CD8-positive, alpha-beta memory T cell (primary cell): ENCODE measurements at regions not wholly inside any gene's neighbourhood (a gene's known extent, or its start where the extent isn't known, plus 50 kb on each side); places are given as distances from the start of the nearest gene placed in this dataset.
"Not testable (repeated sequence)": the region's sequence is repeated elsewhere in the genome, so short reads cannot be mapped to it uniquely, and the experiment has no call there.

Source experiments
- CTCF ChIA-PET: fragments of 350-600 bp; sonication (Branson Sonifier 250); formaldehyde crosslinking; loops from one replicate; lab custom pipeline; 2021; ENCODE audit warnings: antibody characterized with exemption; lab: Charles Lee
- POLR2A ChIA-PET: fragments of 350-600 bp; sonication (Branson Sonifier 250); formaldehyde crosslinking; loops from one replicate; lab custom pipeline; 2021; ENCODE audit warnings: antibody characterized with exemption; lab: Charles Lee
- DNase-seq, 5 donors: peaks; one replicate each; pipeline versions ENCODE4 v3.0.0 to v3.0.0-alpha.2; 2020 to 2022; ENCODE audit warnings: mixed read lengths in 1 of 5
- H3K27ac ChIP-seq: one replicate; pipeline ENCODE4 v1.7.0; 2013; ENCODE audit warnings: low read depth, mild to moderate bottlenecking, low read length, moderate library complexity
- H3K27me3 ChIP-seq: 2 replicates; pipeline ENCODE4 v1.7.0; 2013; ENCODE audit warnings: low read length, mild to moderate bottlenecking; ENCODE audit not compliant: insufficient read depth, poor library complexity, severe bottlenecking
- H3K36me3 ChIP-seq: 2 replicates; pipeline ENCODE4 v1.7.0; 2013; ENCODE audit warnings: mild to moderate bottlenecking, low read length, moderate library complexity; ENCODE audit not compliant: insufficient read depth
- H3K4me1 ChIP-seq: 2 replicates; pipeline ENCODE4 v1.7.0; 2013; ENCODE audit warnings: mild to moderate bottlenecking, low read length, moderate library complexity; ENCODE audit not compliant: insufficient read depth
- H3K4me3 ChIP-seq: 2 replicates; pipeline ENCODE4 v1.7.0; 2013; ENCODE audit warnings: mild to moderate bottlenecking, low read length
- H3K9me3 ChIP-seq: 2 replicates; pipeline ENCODE4 v1.7.0; 2013; ENCODE audit warnings: mild to moderate bottlenecking, low read length
- H3K27ac Mint-ChIP-seq, 8 donors: one replicate each; pipeline ENCODE4 v1.8.0; 2020 to 2021; ENCODE audit warnings: mixed read lengths in 8 of 8, mild to moderate bottlenecking in 6 of 8, inconsistent platforms in 3 of 8, moderate library complexity in 3 of 8
- H3K27me3 Mint-ChIP-seq, 2 donors: one replicate each; pipeline ENCODE4 v1.8.0; 2020 to 2021; ENCODE audit warnings: mixed read lengths in 2 of 2, mild to moderate bottlenecking in 1 of 2, moderate library complexity in 1 of 2
- H3K36me3 Mint-ChIP-seq, 3 donors: one replicate each; pipeline ENCODE4 v1.8.0; 2020 to 2021; ENCODE audit warnings: mixed read lengths in 3 of 3, inconsistent platforms in 1 of 3, mild to moderate bottlenecking in 1 of 3
- H3K4me1 Mint-ChIP-seq, 3 donors: one replicate each; pipeline ENCODE4 v1.8.0; 2020 to 2021; ENCODE audit warnings: mixed read lengths in 3 of 3, inconsistent platforms in 1 of 3, mild to moderate bottlenecking in 1 of 3
- H3K4me3 Mint-ChIP-seq, 7 donors: one replicate each; pipeline ENCODE4 v1.8.0; 2020 to 2021; ENCODE audit warnings: mixed read lengths in 7 of 7, mild to moderate bottlenecking in 6 of 7, moderate library complexity in 4 of 7, inconsistent platforms in 2 of 7
- H3K9me3 Mint-ChIP-seq, 5 donors: one replicate each; pipeline ENCODE4 v1.8.0; 2020 to 2022; ENCODE audit warnings: mixed read lengths in 5 of 5, mild to moderate bottlenecking in 3 of 5, moderate library complexity in 2 of 5, inconsistent platforms in 1 of 5

DNA sequence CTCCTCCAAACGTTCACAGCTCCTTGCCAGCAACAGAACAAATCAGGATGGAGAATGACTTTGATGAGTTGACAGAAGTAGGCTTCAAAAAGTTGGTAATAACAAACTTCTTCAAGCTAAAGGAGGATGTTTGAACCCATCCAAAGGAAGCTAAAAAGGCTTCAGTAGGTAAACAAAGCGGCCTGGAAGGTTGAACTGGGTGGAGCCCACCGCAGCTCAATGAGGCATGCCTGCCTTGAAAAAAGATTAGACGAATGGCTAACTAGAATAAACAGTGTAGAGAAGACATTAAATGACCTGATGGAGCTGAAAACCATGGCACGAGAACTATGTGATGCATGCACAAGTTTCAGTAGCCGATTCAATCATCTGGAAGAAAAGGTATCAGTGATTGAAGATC lies 1369.0 kb upstream of the SORCS1 start:
- H3K4me1 Mint-ChIP-seq, H3K4me1 ChIP-seq, H3K4me3 Mint-ChIP-seq, H3K27me3 Mint-ChIP-seq, H3K9me3 ChIP-seq, H3K27me3 ChIP-seq, H3K27ac ChIP-seq, H3K36me3 Mint-ChIP-seq, DNase-seq, H3K36me3 ChIP-seq, H3K27ac Mint-ChIP-seq, POLR2A ChIA-PET, CTCF ChIA-PET, H3K4me3 ChIP-seq: not testable (repeated sequence)
- peaks cover 14 to 31% (median 21%) of the 10 kb centered on the region in 5 donors for H3K9me3 Mint-ChIP-seq

- Mint-ChIP-seq H3K9me3 (peaks cover 16 to 34% (median 20%) of the 10 kb centered on the region in 5 donors), H3K27me3 (no peaks in the 10 kb centered on the region), H3K36me3 (no peaks in the 10 kb centered on the region), H3K27ac (no peak overlapping the region), H3K4me1 (no peaks in the 10 kb centered on the region), H3K4me3 (no peak overlapping the region)
- DNase-seq, result no peak
- H3K36me3 ChIP-seq, result no peaks in the 10 kb centered on the region
- H3K27me3 ChIP-seq, result no peaks in the 10 kb centered on the region
- no peak overlapping the region for H3K4me3 ChIP-seq
- no peaks in the 10 kb centered on the region for H3K4me1 ChIP-seq
- CTCF ChIA-PET, result no interaction called here
- no peak overlapping the region for H3K27ac ChIP-seq
- H3K9me3 ChIP-seq, result peaks cover 3% of the 10 kb centered on the region
- POLR2A ChIA-PET, result no interaction called here
Measured at GRCh38 chr10:108523016-108523800, 1358.7 kb upstream of the SORCS1 start.

DNA sequence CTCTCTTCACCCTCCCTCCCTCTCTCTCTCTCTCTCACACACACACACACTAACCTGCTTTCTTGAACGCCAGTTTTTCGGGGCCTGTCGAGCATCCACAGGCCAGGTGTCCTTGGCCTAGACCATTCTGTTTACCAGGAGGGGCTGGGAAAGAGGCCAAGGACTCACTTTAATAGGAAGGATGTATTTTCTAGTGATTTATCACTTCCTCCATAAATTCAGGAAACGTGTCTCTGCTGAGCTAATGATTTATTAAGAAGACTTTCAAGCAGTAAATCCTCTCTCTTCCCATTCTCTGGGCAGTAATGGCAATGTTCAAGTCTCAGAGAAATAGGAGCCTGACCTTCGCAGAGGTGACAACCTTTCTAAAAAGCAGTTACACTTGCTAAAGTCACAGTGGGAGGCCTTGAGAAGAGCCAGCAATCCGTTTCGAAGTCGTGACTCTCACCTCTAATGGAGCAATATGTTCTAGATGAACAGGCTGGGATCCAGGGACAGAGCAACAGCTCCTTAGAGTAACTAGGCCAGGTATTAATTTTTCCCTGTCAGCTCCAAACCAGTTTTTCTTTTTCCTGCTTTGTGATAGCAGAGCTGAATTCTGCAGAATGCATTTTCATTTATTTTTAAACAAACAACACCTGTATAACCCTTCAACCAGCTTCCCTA lies 1357.5 kb upstream of the SORCS1 start:
- Mint-ChIP-seq H3K4me3 (no peak overlapping the region), H3K36me3 (no peaks in the 10 kb centered on the region), H3K4me1 (no peaks in the 10 kb centered on the region), H3K9me3 (peaks cover 18 to 31% (median 21%) of the 10 kb centered on the region in 5 donors), H3K27ac (no peak overlapping the region), H3K27me3 (no peaks in the 10 kb centered on the region)
- Histone ChIP-seq H3K27ac (no peak overlapping the region), H3K4me3 (no peak overlapping the region), H3K4me1 (no peaks in the 10 kb centered on the region), H3K27me3 (no peaks in the 10 kb centered on the region), H3K9me3 (peaks cover 3% of the 10 kb centered on the region), H3K36me3 (no peaks in the 10 kb centered on the region)
- no peak for DNase-seq
- POLR2A ChIA-PET, result no interaction called here
- CTCF ChIA-PET, result no interaction called here

DNA sequence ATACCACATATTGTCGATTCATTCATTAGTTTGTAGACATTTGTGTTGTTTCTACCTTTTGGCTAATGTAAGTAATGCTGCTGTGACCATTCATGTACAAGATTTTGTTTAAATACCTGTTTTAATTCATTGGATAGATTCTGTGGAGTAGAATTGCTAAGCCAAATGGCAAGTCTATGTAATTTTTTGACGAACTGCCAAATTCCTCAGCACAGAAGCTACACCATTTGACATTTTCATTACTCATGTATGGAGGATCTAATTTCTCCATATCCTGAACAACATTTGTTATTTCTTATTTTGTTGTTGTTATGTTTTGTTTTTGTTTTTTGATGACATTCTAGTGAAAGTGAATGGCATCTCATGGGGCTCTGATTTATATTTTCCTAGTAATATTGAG lies 1351.3 kb upstream of the SORCS1 start:
- ChIA-PET POLR2A (no interaction called here), CTCF (no interaction called here)
- H3K27ac Mint-ChIP-seq, result no peak overlapping the region

GRCh38 chr10:108500396-108500795 lies 1335.9 kb upstream of the SORCS1 start:
- no peaks in the 10 kb centered on the region for H3K4me1 Mint-ChIP-seq
- no peak for DNase-seq
- ChIA-PET CTCF (no interaction called here), POLR2A (no interaction called here)
- Histone ChIP-seq H3K4me1 (no peaks in the 10 kb centered on the region), H3K27me3 (no peaks in the 10 kb centered on the region), H3K4me3 (no peak overlapping the region), H3K9me3 (no peaks in the 10 kb centered on the region), H3K36me3 (no peaks in the 10 kb centered on the region), H3K27ac (no peak overlapping the region)
- H3K27me3 Mint-ChIP-seq, result no peaks in the 10 kb centered on the region
- H3K9me3 Mint-ChIP-seq, result peaks cover 4 to 34% (median 22%) of the 10 kb centered on the region in 5 donors
- H3K27ac Mint-ChIP-seq, result no peak overlapping the region
- H3K36me3 Mint-ChIP-seq, result no peaks in the 10 kb centered on the region
- no peak overlapping the region for H3K4me3 Mint-ChIP-seq

More for the DNA sequence above, 1351.3 kb upstream of the SORCS1 start:
- peaks cover 7 to 32% (median 12%) of the 10 kb centered on the region in 5 donors for H3K9me3 Mint-ChIP-seq
- Histone ChIP-seq H3K4me3 (no peak overlapping the region), H3K36me3 (no peaks in the 10 kb centered on the region), H3K4me1 (no peaks in the 10 kb centered on the region), H3K27ac (no peak overlapping the region), H3K9me3 (peaks cover 3% of the 10 kb centered on the region), H3K27me3 (no peaks in the 10 kb centered on the region)
- DNase-seq, result no peak
- no peak overlapping the region for H3K4me3 Mint-ChIP-seq
- H3K4me1 Mint-ChIP-seq, result no peaks in the 10 kb centered on the region
- H3K36me3 Mint-ChIP-seq, result no peaks in the 10 kb centered on the region
- no peaks in the 10 kb centered on the region for H3K27me3 Mint-ChIP-seq

GRCh38 chr10:108496106-108496505 lies 1331.6 kb upstream of the SORCS1 start:
- ChIA-PET POLR2A (no interaction called here), CTCF (no interaction called here)
- H3K4me1 ChIP-seq, result no peaks in the 10 kb centered on the region
- Mint-ChIP-seq H3K36me3 (no peaks in the 10 kb centered on the region), H3K4me3 (no peak overlapping the region), H3K9me3 (peaks cover 4 to 32% (median 15%) of the 10 kb centered on the region in 5 donors), H3K4me1 (no peaks in the 10 kb centered on the region), H3K27ac (no peak overlapping the region), H3K27me3 (no peaks in the 10 kb centered on the region)
- H3K27ac ChIP-seq, result no peak overlapping the region
- no peak for DNase-seq
- H3K36me3 ChIP-seq, result no peaks in the 10 kb centered on the region
- H3K9me3 ChIP-seq, result no peaks in the 10 kb centered on the region
- H3K4me3 ChIP-seq, result no peak overlapping the region
- H3K27me3 ChIP-seq, result no peaks in the 10 kb centered on the region

DNA sequence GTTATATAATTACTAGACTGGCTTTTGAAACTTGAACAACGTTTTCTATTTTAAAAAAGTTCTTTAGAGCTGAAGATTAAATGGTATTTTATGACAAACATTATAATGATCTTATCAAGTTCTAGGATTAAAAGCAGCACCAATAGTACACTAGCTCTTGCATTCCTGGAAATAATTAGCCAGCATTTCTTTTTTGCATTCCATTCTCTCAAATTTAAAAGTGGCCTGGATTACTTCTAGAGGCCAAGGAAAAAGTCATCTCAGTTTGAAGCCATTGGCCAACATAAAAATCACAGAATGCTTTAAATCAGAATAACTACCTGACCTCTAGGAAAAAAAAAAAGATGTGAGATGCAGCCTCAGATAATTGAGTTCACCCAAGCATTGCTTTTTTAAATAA lies 1326.4 kb upstream of the SORCS1 start:
- H3K27me3 Mint-ChIP-seq, result no peaks in the 10 kb centered on the region
- H3K27ac ChIP-seq, result no peak overlapping the region
- POLR2A ChIA-PET, result no interaction called here
- H3K27ac Mint-ChIP-seq, result peak overlapping the region in 1 of 8 donors; percentile 38
- peaks cover 4 to 23% (median 6%) of the 10 kb centered on the region in 5 donors for H3K9me3 Mint-ChIP-seq
- CTCF ChIA-PET, result no interaction called here
- H3K36me3 Mint-ChIP-seq, result no peaks in the 10 kb centered on the region
- H3K4me1 Mint-ChIP-seq, result no peaks in the 10 kb centered on the region
- no peaks in the 10 kb centered on the region for H3K9me3 ChIP-seq
- H3K4me3 Mint-ChIP-seq, result no peak overlapping the region
- no peaks in the 10 kb centered on the region for H3K4me1 ChIP-seq
- H3K27me3 ChIP-seq, result no peaks in the 10 kb centered on the region
- DNase-seq, result no peak
- H3K4me3 ChIP-seq, result no peak overlapping the region
- H3K36me3 ChIP-seq, result no peaks in the 10 kb centered on the region

GRCh38 chr10:108471420-108471819 lies 1306.9 kb upstream of the SORCS1 start:
- CTCF ChIA-PET, result no interaction called here
- POLR2A ChIA-PET, result no interaction called here

More at GRCh38 chr10:108471420-108471819, 1306.9 kb upstream of the SORCS1 start:
- H3K4me1 Mint-ChIP-seq, result no peaks in the 10 kb centered on the region
- no peaks in the 10 kb centered on the region for H3K9me3 ChIP-seq
- no peaks in the 10 kb centered on the region for H3K4me1 ChIP-seq
- no peaks in the 10 kb centered on the region for H3K36me3 Mint-ChIP-seq
- no peaks in the 10 kb centered on the region for H3K27me3 Mint-ChIP-seq
- H3K9me3 Mint-ChIP-seq, result peaks cover 0 to 29% (median 8%) of the 10 kb centered on the region in 5 donors
- H3K27ac ChIP-seq, result no peak overlapping the region
- H3K27me3 ChIP-seq, result no peaks in the 10 kb centered on the region
- H3K36me3 ChIP-seq, result no peaks in the 10 kb centered on the region
- no peak overlapping the region for H3K27ac Mint-ChIP-seq
- DNase-seq, result no peak
- H3K4me3 Mint-ChIP-seq, result no peak overlapping the region
- H3K4me3 ChIP-seq, result no peak overlapping the region
